ENCODE measurements at regions not wholly inside any gene's neighbourhood (a gene's known extent, or its start where the extent isn't known, plus 50 kb on each side); places are given as distances from the start of the nearest gene placed in this dataset.

DNA sequence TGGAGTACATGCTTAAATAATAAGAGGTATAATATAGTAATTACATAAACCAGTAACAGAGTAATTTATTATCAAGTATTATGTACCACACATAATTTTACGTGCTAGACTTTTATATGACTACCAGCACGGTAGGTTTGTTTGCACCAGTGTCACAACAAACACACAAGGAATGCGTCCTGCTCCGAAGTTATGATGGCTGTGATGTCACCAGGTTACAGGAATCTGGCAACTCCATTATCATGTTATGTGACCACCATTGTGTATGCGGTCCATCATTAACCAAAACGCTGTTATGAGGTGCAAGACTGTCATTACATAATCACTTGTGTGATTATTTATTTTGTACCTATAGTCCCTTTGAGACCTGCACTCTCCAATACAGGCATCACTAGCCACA, 235.2 kb upstream of the PMEPA1 start:
- no peak for DNase-seq (ENCODE audit: low spot score)

DNA sequence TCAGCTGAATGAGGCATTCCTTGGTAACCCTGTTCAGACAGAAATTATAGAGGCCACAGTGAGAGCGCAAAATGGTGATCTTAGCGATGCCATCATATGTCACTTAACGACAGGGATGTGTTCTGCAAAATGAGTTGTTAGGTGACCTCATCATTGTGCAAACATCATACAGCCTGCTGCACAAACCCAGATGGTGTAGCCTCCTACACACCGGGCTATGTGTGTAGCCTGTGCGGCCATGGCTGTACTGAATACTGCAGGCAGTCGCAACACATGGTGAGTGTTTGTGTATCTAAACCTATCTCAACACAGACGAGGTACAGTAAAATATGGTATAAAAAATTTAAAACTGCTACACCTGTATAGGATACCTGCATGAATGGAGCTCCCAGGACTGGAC, 234.1 kb upstream of the PMEPA1 start:
- no peak for DNase-seq (ENCODE audit: low spot score)

DNA sequence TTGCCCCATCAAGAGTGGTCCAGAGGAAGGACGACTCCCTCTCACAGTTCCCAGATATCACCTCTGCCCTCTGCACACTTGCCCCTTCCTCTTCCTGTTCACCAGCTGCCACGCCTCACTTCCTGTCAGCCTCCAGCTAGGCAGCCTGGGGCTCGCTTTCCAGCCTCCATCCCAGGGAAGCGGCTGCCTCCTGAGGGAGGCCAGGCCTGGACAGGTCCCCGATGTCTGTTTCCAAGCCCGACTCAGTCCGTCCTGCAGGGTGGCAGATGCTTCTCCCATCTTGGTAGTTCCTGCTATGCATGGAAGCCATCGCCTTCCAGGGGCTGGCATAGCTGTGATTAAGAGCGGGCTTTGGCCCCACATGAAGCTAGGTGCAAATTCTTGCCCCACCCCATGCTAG, 233.5 kb upstream of the PMEPA1 start:
- DNase-seq (ENCODE audit: low spot score) = no peak

DNA sequence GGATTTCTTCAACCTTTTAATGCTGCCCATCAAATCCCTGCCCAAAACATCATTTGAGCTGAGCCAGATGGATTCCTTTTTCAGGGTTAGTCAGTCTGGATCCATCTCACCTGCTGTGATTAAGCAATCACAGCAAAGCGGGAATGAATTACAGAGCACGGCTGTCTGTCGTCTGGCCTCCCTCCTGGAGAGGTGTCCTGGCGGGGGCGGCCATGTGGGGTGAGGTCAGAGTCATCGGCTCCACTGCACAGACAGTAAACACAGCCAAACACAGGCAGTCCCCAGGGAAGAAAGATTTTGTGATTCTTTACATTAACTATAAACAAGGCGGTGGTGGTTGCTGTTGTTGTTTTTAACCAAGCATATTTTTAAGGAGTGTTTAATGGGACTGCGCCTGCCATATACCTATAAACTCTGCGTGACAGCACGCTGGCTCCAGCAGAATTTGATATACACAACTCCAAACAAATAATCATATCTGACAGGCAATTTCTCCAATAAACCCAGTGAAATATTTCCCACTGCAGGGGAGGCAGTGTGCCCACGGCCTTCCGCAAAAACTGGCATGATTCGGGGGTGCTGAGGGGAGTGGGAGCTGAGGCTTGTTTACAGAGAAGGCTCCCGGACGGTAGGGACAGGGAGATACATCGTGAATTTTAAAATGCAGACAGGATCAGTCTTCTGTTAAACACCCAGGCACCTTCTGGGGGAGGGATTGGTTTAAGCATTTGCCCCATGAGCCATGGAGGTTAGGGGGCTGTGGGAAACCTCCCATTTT, 232.0 kb upstream of the PMEPA1 start:
- DNase-seq (ENCODE audit: low spot score) = no peak

DNA sequence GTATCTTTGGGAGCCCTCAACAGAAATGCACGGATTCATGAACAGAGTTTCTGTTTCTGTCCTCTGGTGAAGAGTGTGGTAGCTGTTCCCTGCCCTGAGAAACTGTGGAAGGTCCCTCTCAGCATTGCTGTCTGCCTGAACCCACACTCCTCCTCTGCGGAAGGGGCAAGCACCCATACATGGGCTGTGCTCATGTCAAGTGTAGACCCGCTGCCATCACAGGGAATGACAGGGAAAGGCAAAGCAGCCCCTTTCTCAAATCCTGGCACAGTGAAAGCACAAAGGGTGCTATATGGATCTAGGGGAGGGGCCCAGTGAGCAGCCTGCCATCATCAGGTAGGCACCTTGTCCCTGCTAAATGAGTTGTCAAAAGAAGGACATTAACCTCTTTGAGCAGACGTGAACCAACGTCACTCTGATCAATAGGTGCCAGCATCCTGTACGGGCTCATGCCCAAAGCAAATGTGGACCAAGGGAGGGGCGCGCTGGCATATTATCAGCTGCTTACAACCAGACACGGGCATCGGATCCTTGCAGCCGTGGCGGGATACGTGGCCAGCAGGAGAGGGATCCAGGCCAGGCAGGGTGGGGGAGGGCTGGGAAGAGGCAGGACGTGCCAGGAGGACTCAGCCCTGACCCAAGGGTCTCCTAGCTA, 231.2 kb upstream of the PMEPA1 start:
- no peak for DNase-seq (ENCODE audit: low spot score)

DNA sequence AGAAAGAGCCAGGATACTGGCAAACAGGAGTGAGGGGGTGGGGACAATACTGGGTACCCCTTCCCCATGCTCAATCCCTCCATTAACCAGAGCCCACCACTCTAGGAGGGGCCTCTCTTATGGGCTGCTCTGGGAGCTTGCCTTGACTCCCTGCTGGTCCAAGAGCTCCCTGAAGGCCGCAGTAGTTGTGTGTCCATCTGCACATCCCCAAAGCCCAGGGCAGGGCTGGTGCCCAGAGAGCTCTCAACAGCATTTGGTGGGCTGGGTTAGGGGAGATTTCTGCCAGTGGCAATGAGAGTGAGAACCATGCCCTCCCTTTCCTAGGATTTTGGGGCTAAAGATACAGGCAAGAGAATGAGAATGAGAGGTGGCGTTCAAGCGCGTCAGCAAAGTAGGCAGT, 230.6 kb upstream of the PMEPA1 start:
- DNase-seq (ENCODE audit: low spot score) = no peak

DNA sequence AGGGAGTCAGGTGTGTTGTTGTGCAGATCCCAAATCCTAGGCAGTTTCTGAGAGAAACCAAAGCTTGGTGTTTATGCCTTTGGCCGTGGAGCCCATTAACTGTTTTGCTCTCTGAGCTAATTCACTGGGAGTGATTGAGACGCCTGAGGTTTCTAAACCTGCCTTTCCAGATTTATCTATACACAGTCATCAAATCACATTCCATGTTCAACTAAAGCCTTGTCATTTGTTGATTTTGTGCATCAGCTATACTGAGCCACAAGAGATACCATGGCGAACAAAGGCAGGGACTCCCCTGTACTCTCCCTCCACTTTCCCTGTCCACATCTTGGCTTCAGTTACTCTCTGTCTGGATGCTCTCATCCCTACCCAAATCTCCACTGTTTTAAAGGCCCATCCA, 229.7 kb upstream of the PMEPA1 start:
- no peak for DNase-seq (ENCODE audit: low spot score)

DNA sequence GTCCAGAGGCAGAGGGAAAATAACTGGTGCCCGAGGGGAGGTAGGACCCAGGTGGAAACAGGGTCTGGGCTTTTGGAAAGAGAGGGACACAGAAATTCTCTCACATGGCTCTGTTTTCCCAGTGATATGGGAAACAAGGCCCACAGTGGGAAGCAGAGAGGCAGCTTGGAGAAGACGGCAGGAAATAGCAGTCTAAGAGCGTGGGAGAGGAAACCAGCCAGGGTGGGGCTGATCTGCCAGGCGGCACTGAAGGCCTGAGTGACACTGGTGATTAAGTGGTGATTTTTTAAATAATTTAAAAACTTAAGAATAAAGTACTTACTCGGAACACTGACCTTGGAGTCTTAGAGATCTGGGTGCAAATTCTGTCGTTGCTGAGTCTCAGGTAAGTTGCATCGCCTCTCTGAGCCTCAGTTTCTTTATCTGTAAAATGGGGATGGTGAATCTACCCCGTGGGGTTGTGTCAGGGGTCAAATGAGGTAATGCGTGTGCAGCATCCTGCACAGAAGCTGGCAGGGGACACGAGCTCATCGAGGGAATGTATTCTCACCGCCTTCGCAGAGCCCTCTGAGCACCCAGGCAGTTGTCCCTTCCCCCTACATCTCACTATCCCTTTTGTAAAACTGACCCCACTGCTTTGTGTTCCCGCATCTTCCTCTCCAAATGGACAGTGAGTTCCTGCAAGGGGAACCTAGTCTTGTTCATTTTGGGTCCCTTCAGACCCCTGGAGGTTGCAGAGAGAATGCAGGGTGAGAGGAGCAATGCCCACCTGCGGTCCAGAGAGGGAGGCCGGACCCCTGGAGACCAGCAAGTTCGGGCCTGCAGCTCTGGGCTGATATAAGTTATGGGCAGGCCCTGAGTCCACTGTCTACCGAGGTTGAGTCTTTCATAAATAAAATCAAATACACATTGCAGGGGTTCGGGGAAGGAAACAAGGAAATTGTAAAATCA, 228.6 kb upstream of the PMEPA1 start:
- no peak for DNase-seq (ENCODE audit: low spot score)

DNA sequence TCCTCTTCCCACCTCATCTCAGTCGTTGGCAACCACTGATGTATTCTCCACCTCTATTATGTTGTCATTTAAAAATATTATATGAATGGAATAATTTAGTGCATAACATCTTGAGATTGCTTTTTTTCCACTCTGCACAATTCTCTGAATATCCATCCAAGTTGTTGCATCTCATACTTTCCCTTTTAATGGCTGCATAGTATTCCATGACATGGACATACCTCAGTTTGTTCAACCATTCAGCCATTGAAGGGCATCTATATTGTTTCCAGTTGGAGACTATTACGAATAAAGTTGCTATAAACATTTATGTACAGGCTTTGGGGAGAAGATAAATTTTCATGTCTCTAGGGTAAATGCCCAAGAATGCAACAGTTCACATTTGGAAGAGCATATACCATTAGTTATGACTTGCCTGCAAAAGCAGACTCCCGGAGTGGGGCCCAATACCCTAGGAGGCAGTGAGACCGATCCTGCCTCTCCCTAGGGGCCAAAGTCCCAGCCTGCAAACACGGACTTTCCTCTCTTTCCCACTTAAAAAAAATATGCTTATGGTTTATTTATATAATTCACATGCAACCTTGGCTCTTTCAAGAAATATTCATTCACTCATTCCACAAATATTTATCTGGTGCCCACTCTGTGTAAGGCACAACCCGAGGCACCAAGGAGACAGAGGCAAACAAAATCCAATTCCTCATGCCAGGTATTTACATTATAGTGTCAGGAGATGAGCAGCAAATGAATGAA, 227.0 kb upstream of the PMEPA1 start:
- no peak for DNase-seq (ENCODE audit: low spot score)

DNA sequence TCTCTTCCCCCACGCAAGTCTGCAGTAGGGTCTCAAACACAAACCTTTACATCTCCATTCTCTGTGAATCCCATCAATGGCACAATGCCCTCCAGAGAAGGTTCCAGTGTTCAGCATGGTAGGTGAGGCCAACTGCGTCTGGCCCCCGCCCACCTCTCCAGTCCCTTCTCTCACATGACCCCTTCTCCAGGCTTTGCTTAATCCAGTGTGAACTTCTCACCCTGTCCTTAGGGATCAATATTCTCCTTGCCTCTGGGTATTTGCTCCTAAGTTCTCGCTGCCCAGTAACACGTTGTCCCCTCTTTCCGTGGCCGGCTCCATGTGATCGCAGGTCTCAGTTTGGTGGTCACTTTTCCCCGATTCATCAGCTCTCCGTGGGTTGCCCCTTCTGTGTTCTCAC, 225.1 kb upstream of the PMEPA1 start:
- DNase-seq (ENCODE audit: low spot score) = no peak

DNA sequence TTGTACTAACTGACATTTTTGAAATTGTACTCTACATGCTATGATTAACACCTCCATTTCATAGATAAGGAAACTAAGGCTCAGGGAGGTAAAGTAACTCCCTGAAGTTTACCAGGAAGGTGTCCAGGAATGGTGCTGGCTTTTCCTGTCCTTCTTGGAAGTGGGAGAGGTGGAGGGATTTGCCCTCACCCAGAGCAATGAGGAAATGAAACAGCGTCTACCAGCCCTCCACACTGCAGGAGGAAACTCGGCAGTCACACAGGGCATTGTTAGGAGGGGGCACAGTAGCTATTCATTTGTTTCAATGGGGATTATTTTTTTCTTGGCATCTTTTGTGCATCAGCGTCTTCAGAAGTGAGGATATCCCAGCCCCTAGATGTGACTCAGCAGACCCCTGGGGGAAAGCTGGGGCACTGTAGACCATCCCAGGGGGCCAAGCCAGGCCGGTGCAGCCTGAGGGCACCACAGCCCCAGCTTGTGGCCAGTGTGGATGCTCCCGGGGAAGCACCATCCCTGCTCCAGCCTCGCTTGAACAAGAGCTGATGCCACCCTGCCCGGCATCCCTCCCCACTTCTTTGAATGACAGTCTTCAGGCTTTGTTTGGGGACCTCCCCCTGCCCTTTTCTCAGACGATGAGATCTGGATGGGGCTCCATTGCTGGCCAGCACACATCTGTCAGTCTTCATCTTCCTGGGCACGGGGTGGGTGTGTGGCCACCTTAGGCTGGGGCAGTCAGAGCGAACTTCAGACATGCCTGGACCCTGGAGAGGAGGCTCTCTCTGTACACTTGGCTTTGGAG, 224.4 kb upstream of the PMEPA1 start:
- DNase-seq (ENCODE audit: low spot score) = no peak

DNA sequence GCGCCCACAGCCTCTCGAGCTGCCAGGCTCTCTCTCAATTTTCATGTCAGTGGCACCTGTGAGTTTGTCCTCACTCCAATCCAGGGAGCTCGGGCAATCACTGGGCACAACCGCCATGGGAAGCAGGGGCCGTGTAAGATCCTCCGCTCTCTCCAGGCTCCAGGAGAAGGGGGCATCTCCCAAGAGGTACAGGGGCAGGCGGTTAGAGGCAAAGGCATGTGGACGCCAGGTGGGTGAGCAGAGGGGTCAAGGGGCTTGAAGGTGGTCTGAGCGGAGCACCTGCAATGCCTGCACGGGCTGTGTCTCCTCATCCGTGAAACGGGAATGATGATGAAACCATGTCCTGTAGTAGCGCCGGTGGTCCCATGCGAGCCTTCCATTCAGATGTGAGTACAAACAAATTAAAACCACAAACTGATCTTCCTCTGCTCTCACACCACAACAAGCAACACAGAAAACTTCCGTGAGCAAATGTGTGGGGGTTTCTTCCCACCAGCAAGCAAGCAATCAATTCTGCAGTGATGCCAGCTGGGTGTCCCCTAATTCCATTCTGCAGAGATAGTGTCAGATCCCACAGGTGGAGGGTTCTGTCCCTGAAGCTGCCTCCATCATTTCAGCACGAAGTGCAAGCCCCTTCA, 222.5 kb upstream of the PMEPA1 start:
- DNase-seq (ENCODE audit: low spot score) = no peak

DNA sequence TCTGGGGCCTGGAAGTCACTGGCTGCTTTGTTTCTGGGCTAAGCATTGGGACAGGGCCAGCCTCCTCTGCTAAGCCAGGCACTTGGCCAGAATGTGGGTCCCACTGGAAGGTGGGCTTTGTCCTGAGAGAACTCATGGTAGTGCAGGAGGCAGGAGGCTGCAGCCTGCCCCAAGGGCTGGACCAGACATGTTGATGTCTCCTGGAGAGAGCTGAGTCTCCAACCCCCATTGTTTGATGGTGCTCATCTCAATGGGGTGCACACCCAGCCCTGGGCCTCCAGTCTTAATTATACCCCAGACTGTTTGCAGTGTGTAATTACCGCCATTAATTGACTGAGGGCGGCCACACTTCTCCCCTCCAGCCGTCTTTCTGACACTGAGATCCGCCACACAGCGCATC, 220.5 kb upstream of the PMEPA1 start:
- no peak for DNase-seq (ENCODE audit: low spot score)

DNA sequence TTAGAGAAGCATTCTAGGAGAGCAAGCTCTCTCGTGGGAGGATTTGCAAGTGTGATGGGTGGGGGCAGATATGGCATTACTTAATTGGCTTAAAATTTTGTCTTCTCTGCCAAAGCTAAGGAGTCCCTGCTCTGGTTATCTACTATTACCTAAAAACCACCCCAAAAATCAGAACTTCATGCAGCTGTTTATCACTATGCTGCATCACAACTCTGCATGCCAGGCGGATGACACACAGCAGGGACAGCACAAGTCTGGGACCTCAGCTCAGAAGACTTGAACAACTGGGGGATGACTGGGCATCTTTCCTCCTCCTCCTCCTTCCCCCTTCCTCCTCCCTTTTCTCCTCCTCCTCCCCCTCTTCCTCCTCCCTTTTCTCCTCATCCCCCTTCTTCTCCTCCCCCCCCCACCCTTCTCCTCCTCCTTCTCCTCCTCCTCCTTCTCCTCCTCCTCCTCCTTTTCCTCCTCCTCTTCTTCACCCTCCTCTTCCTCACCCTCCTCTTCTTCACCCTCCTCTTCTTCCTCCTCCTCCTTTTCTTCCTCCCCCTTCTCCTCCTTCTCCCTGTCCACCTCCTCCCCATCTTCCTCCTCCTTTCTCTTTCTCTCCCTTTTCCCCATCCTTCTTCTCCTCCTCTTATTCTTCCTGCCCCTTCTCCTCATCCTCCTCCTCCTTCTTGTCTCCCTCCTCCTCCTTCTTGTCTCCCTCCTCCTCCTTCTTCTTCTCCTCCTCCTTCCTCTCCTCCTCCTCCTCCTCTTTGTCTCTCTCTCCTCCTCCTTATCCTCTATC, 218.6 kb upstream of the PMEPA1 start:
- DNase-seq (ENCODE audit: low spot score) = no peak

DNA sequence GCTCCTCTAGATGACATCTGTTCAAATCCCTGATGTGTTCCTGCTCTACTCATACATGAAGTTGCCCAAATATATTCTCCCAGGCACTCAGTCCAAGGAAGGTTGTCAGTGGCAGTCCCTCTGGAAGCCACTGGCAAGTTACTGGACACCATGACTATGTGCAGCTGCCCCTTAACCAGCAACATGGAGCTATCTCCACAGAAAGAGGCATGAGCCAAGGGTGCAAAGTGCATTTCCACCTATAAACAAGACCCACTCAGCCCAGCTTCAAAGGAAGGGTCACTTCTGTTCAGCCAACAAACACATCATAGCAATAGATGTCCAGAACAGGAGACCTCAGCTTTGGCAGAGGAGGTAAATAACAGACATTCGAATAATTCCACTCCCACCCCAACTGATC, 217.6 kb upstream of the PMEPA1 start:
- DNase-seq (ENCODE audit: low spot score) = no peak

DNA sequence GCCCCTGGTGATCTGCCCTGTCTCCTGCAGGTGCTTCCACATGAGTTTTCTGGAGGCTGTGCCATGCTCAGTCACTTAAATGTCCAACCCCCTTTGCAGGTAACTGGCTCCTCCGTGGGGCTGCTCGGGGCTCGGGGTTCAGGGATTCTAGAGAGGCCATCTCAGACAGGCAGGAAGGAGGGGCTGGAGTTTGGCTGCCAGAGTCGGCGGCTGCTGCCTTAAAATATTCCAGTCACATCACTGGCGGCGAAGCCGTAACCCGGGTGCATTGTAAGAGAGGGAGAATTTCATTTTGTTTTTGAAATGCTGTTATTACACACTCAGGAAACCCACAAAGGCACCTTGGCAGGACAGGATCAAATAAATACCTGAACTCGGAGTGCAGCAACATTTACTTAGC, 212.9 kb upstream of the PMEPA1 start:
- DNase-seq (ENCODE audit: low spot score) = peak; percentile 15

DNA sequence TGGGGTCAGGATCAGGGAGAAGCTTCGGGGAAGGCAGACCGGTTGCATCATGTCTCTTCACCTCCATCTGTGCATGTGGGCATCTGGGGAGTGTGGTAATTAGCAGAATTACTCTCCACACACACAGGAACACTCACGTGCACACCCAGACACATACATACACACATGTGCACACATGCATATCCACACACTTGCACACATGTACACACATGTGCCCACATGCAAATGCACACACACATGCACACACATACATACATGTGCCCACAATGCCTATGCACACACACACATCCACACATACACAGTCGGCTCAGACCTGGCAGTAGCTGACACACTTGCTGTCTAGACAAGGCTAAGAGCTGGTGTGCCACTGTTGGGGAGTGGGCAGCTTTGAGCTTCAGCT, 212.3 kb upstream of the PMEPA1 start:
- DNase-seq (ENCODE audit: low spot score) = no peak

DNA sequence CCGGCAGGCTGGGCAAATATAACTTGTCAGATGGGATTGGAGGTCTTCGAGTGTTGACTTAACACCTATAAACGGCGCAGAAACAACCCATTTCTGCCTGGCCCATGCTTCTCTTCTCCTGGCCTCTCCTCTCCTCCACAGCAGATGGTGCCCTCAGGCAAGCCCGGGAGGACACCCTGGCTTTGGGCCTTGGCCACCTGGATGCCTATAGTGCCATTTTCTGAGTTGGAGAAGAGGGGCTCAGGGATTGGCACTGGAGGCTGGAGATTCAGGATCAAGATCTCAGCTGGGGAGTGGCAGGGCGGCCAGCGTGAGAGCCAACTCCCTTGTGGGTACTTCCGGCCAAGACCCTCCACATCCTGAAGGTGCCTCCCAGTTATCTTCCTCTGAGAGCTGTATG, 211.9 kb upstream of the PMEPA1 start:
- DNase-seq (ENCODE audit: low spot score) = no peak

DNA sequence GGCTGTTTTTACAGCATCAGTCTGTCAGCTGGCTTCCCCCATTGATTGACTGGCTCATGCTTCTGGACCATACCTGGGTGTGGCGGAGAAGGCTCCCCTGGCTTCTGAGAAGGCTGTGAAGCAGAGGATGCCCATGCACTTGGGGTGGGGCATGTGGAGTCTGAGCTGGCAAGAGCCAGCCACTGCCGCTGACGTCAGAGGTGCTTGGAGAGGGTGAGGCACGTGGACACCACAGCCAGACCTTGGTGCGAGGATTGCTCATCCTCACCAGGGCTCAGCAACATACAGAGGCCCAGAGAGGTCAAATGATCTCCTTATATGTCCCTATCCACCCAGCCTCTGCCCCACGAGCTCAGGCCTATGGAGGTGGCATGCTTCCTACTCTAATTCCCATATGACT, 211.2 kb upstream of the PMEPA1 start:
- no peak for DNase-seq (ENCODE audit: low spot score)

DNA sequence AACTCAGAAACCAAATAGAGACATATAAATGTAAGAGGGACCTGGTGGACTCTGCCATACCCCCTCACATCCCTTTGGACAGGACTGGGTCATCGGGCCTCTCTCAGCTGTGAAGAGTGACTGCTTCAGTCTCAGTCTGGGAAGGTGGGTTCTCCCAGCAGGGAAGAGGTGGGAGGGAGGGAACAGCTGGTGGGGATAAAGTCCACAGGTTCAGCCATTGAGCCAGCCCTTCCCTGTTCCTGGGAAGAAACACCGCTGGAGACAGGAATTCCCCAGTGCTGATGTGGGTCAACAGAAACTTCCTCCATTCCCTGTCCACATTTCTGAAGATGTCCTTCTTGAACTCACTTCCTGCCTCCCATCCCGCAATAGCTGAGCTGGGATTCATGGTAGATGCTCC, 209.2 kb upstream of the PMEPA1 start:
- DNase-seq (ENCODE audit: low spot score) = no peak
